IMR-90 (cell line): ENCODE measurements at regions not wholly inside any gene's neighbourhood (a gene's known extent, or its start where the extent isn't known, plus 50 kb on each side); places are given as distances from the start of the nearest gene placed in this dataset.

Source experiments
- ATAC-seq: fragments of 200-7000 bp; cut with Tn5 transposase; 2 replicates; pipeline ENCODE4 v1.9.1; 2020; ENCODE audit warnings: low read depth, mild to moderate bottlenecking, moderate library complexity
- BruUV-seq: library from RNA; stranded (reverse); fragments of 400-500 nt; replicated peaks from 2 replicates; lab custom pipeline; 2021; lab: Mats Ljungman, UMichigan
- CTCF ChIA-PET: fragments of 300-600 bp; formaldehyde crosslinking; extraction: SDS; loops from one replicate; lab custom pipeline; 2021; ENCODE audit warnings: antibody characterized with exemption; lab: Yijun Ruan, JAX
- POLR2A ChIA-PET: fragments of 300-600 bp; sonication (Branson Sonifier 250); formaldehyde crosslinking; loops from one replicate; lab custom pipeline; 2022; ENCODE audit warnings: antibody characterized with exemption; ENCODE audit not compliant: unreplicated experiment; lab: Charles Lee
- DNase-seq: peaks from one replicate; pipeline ENCODE4 v3.0.0; 2013
- H2AFZ ChIP-seq: replicated peaks from 2 replicates; pipeline ENCODE3; 2013; ENCODE audit warnings: low read length, mild to moderate bottlenecking; ENCODE audit not compliant: poor library complexity
- H2AK5ac ChIP-seq: 2 replicates; pipeline ENCODE4 v1.6.1; 2013; ENCODE audit warnings: low read depth, low read length, inconsistent platforms
- H2AK9ac ChIP-seq: replicated peaks from 2 replicates; pipeline ENCODE3; 2013; ENCODE audit warnings: mild to moderate bottlenecking, low read depth, low read length, moderate library complexity; ENCODE audit not compliant: poor library complexity
- H2BK120ac ChIP-seq: 2 replicates; pipeline ENCODE4 v1.6.1; 2013; ENCODE audit warnings: low read depth, low read length, inconsistent platforms
- H2BK15ac ChIP-seq: 3 replicates; pipeline ENCODE4 v1.6.1; 2013; ENCODE audit warnings: low read depth, low read length, inconsistent platforms
- H2BK20ac ChIP-seq: 2 replicates; pipeline ENCODE4 v1.6.1; 2013; ENCODE audit warnings: low read depth, mild to moderate bottlenecking, inconsistent platforms, low read length, moderate library complexity
- H2BK5ac ChIP-seq: 2 replicates; pipeline ENCODE4 v1.6.1; 2013; ENCODE audit warnings: mild to moderate bottlenecking, low read depth, low read length, inconsistent platforms; ENCODE audit not compliant: poor library complexity, severe bottlenecking
- H3K14ac ChIP-seq: replicated peaks from 2 replicates; pipeline ENCODE4 v1.6.1; 2013; ENCODE audit warnings: low read depth, low read length, inconsistent platforms
- H3K18ac ChIP-seq: 2 replicates; pipeline ENCODE4 v1.6.1; 2013; ENCODE audit warnings: low read depth, low read length, control low read depth
- H3K23ac ChIP-seq: 2 replicates; pipeline ENCODE4 v1.6.1; 2013; ENCODE audit warnings: low read depth, low read length, inconsistent platforms
- H3K27ac ChIP-seq: 2 replicates; pipeline ENCODE4 v1.5.1; 2013; ENCODE audit warnings: mild to moderate bottlenecking, control low read depth, low read length; ENCODE audit not compliant: insufficient read depth
- H3K27me3 ChIP-seq: 2 replicates; pipeline ENCODE4 v1.6.1; 2013; ENCODE audit warnings: low read length; ENCODE audit not compliant: control insufficient read depth, insufficient read depth
- H3K36me3 ChIP-seq: 2 replicates; pipeline ENCODE4 v1.6.1; 2013; ENCODE audit warnings: low read length, mixed read lengths; ENCODE audit not compliant: control insufficient read depth, insufficient read depth
- H3K4ac ChIP-seq: 2 replicates; pipeline ENCODE4 v1.6.1; 2013; ENCODE audit warnings: low read depth, low read length, inconsistent platforms
- H3K4me1 ChIP-seq: 2 replicates; pipeline ENCODE4 v1.6.1; 2013; ENCODE audit warnings: low read length, mixed read lengths; ENCODE audit not compliant: control insufficient read depth, insufficient read depth
- H3K4me2 ChIP-seq: 2 replicates; pipeline ENCODE4 v1.6.1; 2013; ENCODE audit warnings: low read depth, mild to moderate bottlenecking, control low read depth, low read length, moderate library complexity
- H3K4me3 ChIP-seq: 2 replicates; pipeline ENCODE4 v1.5.1; 2013; ENCODE audit warnings: low read depth, mild to moderate bottlenecking, control low read depth, low read length, moderate library complexity; ENCODE audit not compliant: insufficient read depth
- H3K56ac ChIP-seq: 2 replicates; pipeline ENCODE4 v1.6.1; 2013; ENCODE audit warnings: low read length, inconsistent platforms; ENCODE audit not compliant: insufficient read depth; ENCODE audit errors: extremely low read depth
- H3K79me1 ChIP-seq, 2 experiments: 2 replicates each; pipeline ENCODE4 v1.6.1; 2013; ENCODE audit warnings: low read length in 2 of 2, inconsistent platforms in 1 of 2, low read depth in 1 of 2
- H3K9ac ChIP-seq: 2 replicates; pipeline ENCODE4 v1.6.1; 2013; ENCODE audit warnings: low read depth, low read length, control low read depth
- H3K9me1 ChIP-seq: 2 replicates; pipeline ENCODE4 v1.6.1; 2013; ENCODE audit warnings: low read length, inconsistent platforms; ENCODE audit not compliant: insufficient read depth
- H3K9me3 ChIP-seq: 2 replicates; pipeline ENCODE4 v1.6.1; 2013; ENCODE audit warnings: low read length; ENCODE audit not compliant: control insufficient read depth, insufficient read depth
- H4K20me1 ChIP-seq: 2 replicates; pipeline ENCODE4 v1.6.1; 2013; ENCODE audit warnings: low read length, inconsistent platforms; ENCODE audit not compliant: insufficient read depth
- H4K5ac ChIP-seq: 2 replicates; pipeline ENCODE4 v1.6.1; 2013; ENCODE audit warnings: mild to moderate bottlenecking, low read depth, low read length, control low read depth
- H4K8ac ChIP-seq, 2 experiments: 2 replicates each; pipeline ENCODE4 v1.6.1; 2013; ENCODE audit warnings: low read depth in 2 of 2, low read length in 2 of 2, control low read depth in 1 of 2, inconsistent platforms in 1 of 2
- H4K91ac ChIP-seq: 2 replicates; pipeline ENCODE4 v1.6.1; 2013; ENCODE audit warnings: low read depth, low read length, inconsistent platforms; ENCODE audit not compliant: insufficient read depth
- MAFK ChIP-seq: IDR thresholded peaks from 2 replicates; pipeline ENCODE4 v1.6.1; 2012; ENCODE audit warnings: low read depth, low read length, improper control_type of control experiment
- WGBS, 2 experiments: methylation state at CpG; one replicate each; pipeline versions ENCODE4 v1.1.5 to v1.1.7; 2013; ENCODE audit warnings: missing lambda C conversion rate in 2 of 2; ENCODE audit not compliant: insufficient read length in 1 of 2; ENCODE audit errors: extremely low coverage in 2 of 2; 5-methylcytosine and 5-hydroxymethylcytosine counted together
- dilution Hi-C: fragments of 300-500 bp; cut with HindIII; formaldehyde crosslinking; loops from one replicate; pipeline ENCODE4 v1.14.3; 2018; ENCODE audit warnings: low sequenced_read_pairs; ENCODE audit not compliant: unreplicated experiment
- in situ Hi-C: fragments of 300-500 bp; cut with MboI; formaldehyde crosslinking; loops from 3 replicates; pipeline ENCODE4 v1.14.3; 2019; ENCODE audit warnings: low sequenced_read_pairs, inconsistent platforms, mixed read lengths
- intact Hi-C: fragments of 100-400 bp; cut with micrococcal nuclease; formaldehyde crosslinking; loops from 2 replicates; pipeline ENCODE4 v1.10.0; 2022

GRCh38 chr16:62741692-62742091, 705.5 kb upstream of the CDH8 start:
- Histone ChIP-seq H3K18ac (no peak overlapping the region), H3K4me1 (no peaks in the 10 kb centered on the region), H2AK9ac (no peak overlapping the region), H3K27me3 (no peaks in the 10 kb centered on the region), H3K79me1 (no peaks in the 10 kb centered on the region), H3K9ac (no peak overlapping the region), H3K9me3 (peaks cover 8% of the 10 kb centered on the region), H3K56ac (no peak overlapping the region), H3K4me2 (no peak overlapping the region), H3K4me3 (no peak overlapping the region), H2BK20ac (no peak overlapping the region), H2BK15ac (no peak overlapping the region), H2AFZ (no peak overlapping the region), H4K5ac (no peak overlapping the region), H3K27ac (no peak overlapping the region), H3K36me3 (no peaks in the 10 kb centered on the region), H2BK5ac (no peak overlapping the region), H4K8ac (no peak overlapping the region), H2AK5ac (no peak overlapping the region), H2BK120ac (no peak overlapping the region), H3K14ac (no peak overlapping the region), H4K20me1 (no peaks in the 10 kb centered on the region), H3K23ac (no peak overlapping the region), H3K4ac (no peak overlapping the region), H3K9me1 (no peaks in the 10 kb centered on the region), H4K91ac (no peak overlapping the region)
- TF ChIP-seq MAFK = no peak
- no TSS peak for BruUV-seq
- dilution Hi-C loops = no loop called here
- ATAC-seq = no peak
- DNase-seq = no peak
- CTCF ChIA-PET = no interaction called here
- intact Hi-C loops = no loop called here
- in situ Hi-C loops = no loop called here
- no CpG with 5 or more reads among the region's 3 CpGs for WGBS, 2 experiments
- POLR2A ChIA-PET = no interaction called here
